ENCODE measurements at regions not wholly inside any gene's neighbourhood (a gene's known extent, or its start where the extent isn't known, plus 50 kb on each side); places are given as distances from the start of the nearest gene placed in this dataset.

GRCh38 chr12:93115198-93115601, 186.1 kb upstream of the EEA1 start (continued):
- no peak for TF ChIP-seq ZNF462 (CRISPR knock-in tag; IDR thresholded peaks at IDR 0.05)
- no peak for TF ChIP-seq ZNF114 (CRISPR knock-in tag; IDR thresholded peaks at IDR 0.05)
- TF ChIP-seq POLR2AphosphoS5 (IDR thresholded peaks at IDR 0.05; ENCODE audit: low read depth): no peak
- no peak for TF ChIP-seq JUNB (IDR thresholded peaks at IDR 0.05; ENCODE audit: unreplicated experiment)
- TF ChIP-seq REST (IDR thresholded peaks at IDR 0.05; ENCODE audit: unreplicated experiment): no peak

- DNase-seq (ENCODE audit: low spot score) (no peak), ATAC-seq (no peak)
- Histone ChIP-seq H3K9me2 (ENCODE audit: insufficient read depth) (0 out of 2 replicates have a peak, but pooled peaks cover 4% of the 10 kb centered on the region), H3K36me3 (ENCODE audit: insufficient read depth) (no peaks in the 10 kb centered on the region), H3K27me3 (ENCODE audit: insufficient read depth) (no peaks in the 10 kb centered on the region), H3K4me2 (no peak overlapping the region), H3K27ac (ENCODE audit: low read depth) (no peak overlapping the region), H2AFZ (no peak overlapping the region), H3K79me2 (replicated peaks; ENCODE audit: insufficient read depth) (no peaks in the 10 kb centered on the region), H3K4me1 (ENCODE audit: insufficient read depth) (no peaks in the 10 kb centered on the region), H4K20me1 (replicated peaks; ENCODE audit: insufficient read depth) (no peaks in the 10 kb centered on the region), H3K4me3 (no peak overlapping the region), H3F3A (replicated peaks; ENCODE audit: low read depth) (no peaks in the 10 kb centered on the region)
- TF ChIP-seq NANOG (IDR thresholded peaks at IDR 0.05; ENCODE audit: borderline replicate concordance) (no peak), STAT1 (IDR thresholded peaks at IDR 0.05; ENCODE audit: unreplicated experiment) (no peak)
- Mint-ChIP-seq H3K4me3 (no peak overlapping the region), H3K27ac (no peak overlapping the region), H3K4me1 (no peaks in the 10 kb centered on the region), H3K9me3 (no peaks in the 10 kb centered on the region), H3K27me3 (ENCODE audit: insufficient read depth, low read depth, poor library complexity) (peaks cover 7% of the 10 kb centered on the region), H3K36me3 (ENCODE audit: low read depth) (no peaks in the 10 kb centered on the region)
Measured at GRCh38 chr12:93115646-93116045, 186.6 kb upstream of the EEA1 start.
